GM23338 (cell line): ENCODE measurements at regions not wholly inside any gene's neighbourhood (a gene's known extent, or its start where the extent isn't known, plus 50 kb on each side); places are given as distances from the start of the nearest gene placed in this dataset.

Experiments used
- ATAC-seq: fragments of 200-7000 bp; cut with Tn5 transposase; 3 replicates; pipeline ENCODE4 v1.9.1; 2020
- DNase-seq: peaks from one replicate; pipeline ENCODE4 v3.0.0-alpha.2; 2015; ENCODE audit warnings: low spot score
- H2AFZ ChIP-seq: fragments of 200-600 bp; sonication (generic); 2 replicates; pipeline ENCODE4 v1.8.0; 2016; ENCODE audit warnings: antibody characterized with exemption, mild to moderate bottlenecking, moderate library complexity
- H3F3A ChIP-seq: fragments of 200-600 bp; sonication (generic); replicated peaks from 2 replicates; pipeline ENCODE4 v1.8.0; 2017; ENCODE audit warnings: antibody characterized with exemption, mixed run types, low read depth
- H3K27ac ChIP-seq: fragments of 200-600 bp; sonication (generic); 2 replicates; pipeline ENCODE4 v1.6.1; 2016; ENCODE audit warnings: low read depth
- H3K27me3 ChIP-seq: fragments of 200-600 bp; sonication (generic); 2 replicates; pipeline ENCODE4 v1.8.0; 2016; ENCODE audit warnings: mild to moderate bottlenecking, mixed run types, moderate library complexity; ENCODE audit not compliant: insufficient read depth
- H3K36me3 ChIP-seq: fragments of 200-600 bp; sonication (generic); 2 replicates; pipeline ENCODE4 v1.8.0; 2016; ENCODE audit warnings: mild to moderate bottlenecking; ENCODE audit not compliant: insufficient read depth
- H3K4me1 ChIP-seq: fragments of 200-600 bp; sonication (generic); 2 replicates; pipeline ENCODE4 v1.8.0; 2016; ENCODE audit warnings: mild to moderate bottlenecking, moderate library complexity; ENCODE audit not compliant: insufficient read depth
- H3K4me2 ChIP-seq: fragments of 200-600 bp; sonication (generic); 2 replicates; pipeline ENCODE4 v1.7.1; 2017; ENCODE audit warnings: mixed run types
- H3K4me3 ChIP-seq: fragments of 200-600 bp; sonication (generic); 2 replicates; pipeline ENCODE4 v1.6.1; 2016; ENCODE audit warnings: mixed run types
- H3K79me2 ChIP-seq: fragments of 200-600 bp; sonication (generic); replicated peaks from 2 replicates; pipeline ENCODE4 v1.8.0; 2017; ENCODE audit warnings: mild to moderate bottlenecking; ENCODE audit not compliant: insufficient read depth
- H3K9me2 ChIP-seq: fragments of 200-600 bp; sonication (generic); 2 replicates; pipeline ENCODE4 v1.8.0; 2017; ENCODE audit not compliant: insufficient read depth
- H4K20me1 ChIP-seq: fragments of 200-600 bp; sonication (generic); replicated peaks from 2 replicates; pipeline ENCODE4 v1.8.0; 2017; ENCODE audit warnings: mild to moderate bottlenecking; ENCODE audit not compliant: insufficient read depth
- H3K27ac Mint-ChIP-seq: 2 replicates; pipeline ENCODE4 v1.8.0; 2020; ENCODE audit warnings: inconsistent platforms, mild to moderate bottlenecking, moderate library complexity, mixed read lengths
- H3K27me3 Mint-ChIP-seq: 3 replicates; pipeline ENCODE4 v1.8.0; 2022; ENCODE audit warnings: low read depth, mild to moderate bottlenecking, moderate library complexity, mixed read lengths, inconsistent platforms; ENCODE audit not compliant: insufficient read depth, poor library complexity
- H3K36me3 Mint-ChIP-seq: 3 replicates; pipeline ENCODE4 v1.8.0; 2021; ENCODE audit warnings: low read depth, mild to moderate bottlenecking, inconsistent platforms, moderate library complexity, mixed read lengths
- H3K4me1 Mint-ChIP-seq: 3 replicates; pipeline ENCODE4 v1.8.0; 2020; ENCODE audit warnings: mild to moderate bottlenecking, inconsistent platforms, mixed read lengths
- H3K4me3 Mint-ChIP-seq: 3 replicates; pipeline ENCODE4 v1.8.0; 2021; ENCODE audit warnings: moderate library complexity, mild to moderate bottlenecking, inconsistent platforms, mixed read lengths
- H3K9me3 Mint-ChIP-seq: 3 replicates; pipeline ENCODE4 v1.8.0; 2020; ENCODE audit warnings: moderate library complexity, mild to moderate bottlenecking, inconsistent platforms, mixed read lengths
- ETS1 ChIP-seq: IDR thresholded peaks from 2 replicates; pipeline ENCODE4 v1.6.1; 2016; ENCODE audit warnings: antibody characterized with exemption
- EZH2 ChIP-seq: fragments of 200-600 bp; sonication (generic); IDR thresholded peaks from one replicate; pipeline ENCODE4 v1.8.0; 2017; ENCODE audit warnings: antibody characterized with exemption, mild to moderate bottlenecking, low read depth; ENCODE audit not compliant: unreplicated experiment
- EZH2phosphoT487 ChIP-seq: fragments of 200-600 bp; sonication (generic); IDR thresholded peaks from one replicate; pipeline ENCODE4 v1.8.1; 2018; ENCODE audit warnings: antibody characterized with exemption; ENCODE audit not compliant: unreplicated experiment
- JUNB ChIP-seq: IDR thresholded peaks from one replicate; pipeline ENCODE4 v1.6.1; 2016; ENCODE audit warnings: antibody characterized with exemption; ENCODE audit not compliant: unreplicated experiment
- STAT1 ChIP-seq: IDR thresholded peaks from one replicate; pipeline ENCODE4 v1.6.1; 2016; ENCODE audit warnings: antibody characterized with exemption; ENCODE audit not compliant: unreplicated experiment
- ZNF114 ChIP-seq: fragments of 250-450 bp; sonication (Bioruptor Pico); IDR thresholded peaks from 2 replicates; pipeline ENCODE4 v1.5.0; 2020; ENCODE audit warnings: mild to moderate bottlenecking, moderate library complexity
- TF ChIP-seq, protein P1 (sequence below): IDR thresholded peaks from one replicate; pipeline ENCODE4 v1.6.1; 2018; ENCODE audit warnings: antibody characterized with exemption; ENCODE audit not compliant: unreplicated experiment
- TF ChIP-seq, protein P2 (sequence below): fragments of 250-450 bp; sonication (Bioruptor Pico); IDR thresholded peaks from 2 replicates; pipeline ENCODE4 v1.5.0; 2020; ENCODE audit warnings: mild to moderate bottlenecking, moderate library complexity

GRCh38 chr17:11047228-11047627 lies 193.8 kb upstream of the SHISA6 start:
- Histone ChIP-seq H2AFZ (no peak overlapping the region), H3K79me2 (no peaks in the 10 kb centered on the region), H3K9me2 (no peaks in the 10 kb centered on the region), H3K36me3 (peaks cover 11% of the 10 kb centered on the region; the same call in 1 of the 2 replicates), H3K4me1 (no peaks in the 10 kb centered on the region), H4K20me1 (no peaks in the 10 kb centered on the region), H3K27ac (no peak overlapping the region), H3K27me3 (no peaks in the 10 kb centered on the region), H3K4me3 (no peak overlapping the region), H3K4me2 (no peak overlapping the region), H3F3A (no peaks in the 10 kb centered on the region)
- ATAC-seq (no peak), DNase-seq (no peak)
- Mint-ChIP-seq H3K9me3 (peaks cover 93% of the 10 kb centered on the region), H3K4me1 (no peaks in the 10 kb centered on the region), H3K27me3 (no peaks in the 10 kb centered on the region), H3K36me3 (peaks cover 29% of the 10 kb centered on the region), H3K4me3 (no peak overlapping the region), H3K27ac (no peak overlapping the region)
- no peak for TF ChIP-seq JUNB
- no peak for TF ChIP-seq STAT1
- TF ChIP-seq, protein P1, sequence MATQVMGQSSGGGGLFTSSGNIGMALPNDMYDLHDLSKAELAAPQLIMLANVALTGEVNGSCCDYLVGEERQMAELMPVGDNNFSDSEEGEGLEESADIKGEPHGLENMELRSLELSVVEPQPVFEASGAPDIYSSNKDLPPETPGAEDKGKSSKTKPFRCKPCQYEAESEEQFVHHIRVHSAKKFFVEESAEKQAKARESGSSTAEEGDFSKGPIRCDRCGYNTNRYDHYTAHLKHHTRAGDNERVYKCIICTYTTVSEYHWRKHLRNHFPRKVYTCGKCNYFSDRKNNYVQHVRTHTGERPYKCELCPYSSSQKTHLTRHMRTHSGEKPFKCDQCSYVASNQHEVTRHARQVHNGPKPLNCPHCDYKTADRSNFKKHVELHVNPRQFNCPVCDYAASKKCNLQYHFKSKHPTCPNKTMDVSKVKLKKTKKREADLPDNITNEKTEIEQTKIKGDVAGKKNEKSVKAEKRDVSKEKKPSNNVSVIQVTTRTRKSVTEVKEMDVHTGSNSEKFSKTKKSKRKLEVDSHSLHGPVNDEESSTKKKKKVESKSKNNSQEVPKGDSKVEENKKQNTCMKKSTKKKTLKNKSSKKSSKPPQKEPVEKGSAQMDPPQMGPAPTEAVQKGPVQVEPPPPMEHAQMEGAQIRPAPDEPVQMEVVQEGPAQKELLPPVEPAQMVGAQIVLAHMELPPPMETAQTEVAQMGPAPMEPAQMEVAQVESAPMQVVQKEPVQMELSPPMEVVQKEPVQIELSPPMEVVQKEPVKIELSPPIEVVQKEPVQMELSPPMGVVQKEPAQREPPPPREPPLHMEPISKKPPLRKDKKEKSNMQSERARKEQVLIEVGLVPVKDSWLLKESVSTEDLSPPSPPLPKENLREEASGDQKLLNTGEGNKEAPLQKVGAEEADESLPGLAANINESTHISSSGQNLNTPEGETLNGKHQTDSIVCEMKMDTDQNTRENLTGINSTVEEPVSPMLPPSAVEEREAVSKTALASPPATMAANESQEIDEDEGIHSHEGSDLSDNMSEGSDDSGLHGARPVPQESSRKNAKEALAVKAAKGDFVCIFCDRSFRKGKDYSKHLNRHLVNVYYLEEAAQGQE, result no peak
- no peak for TF ChIP-seq EZH2phosphoT487
- no peak for TF ChIP-seq EZH2
- TF ChIP-seq ZNF114 (CRISPR knock-in tag), result no peak
- no peak for TF ChIP-seq ETS1
- TF ChIP-seq, protein P2, sequence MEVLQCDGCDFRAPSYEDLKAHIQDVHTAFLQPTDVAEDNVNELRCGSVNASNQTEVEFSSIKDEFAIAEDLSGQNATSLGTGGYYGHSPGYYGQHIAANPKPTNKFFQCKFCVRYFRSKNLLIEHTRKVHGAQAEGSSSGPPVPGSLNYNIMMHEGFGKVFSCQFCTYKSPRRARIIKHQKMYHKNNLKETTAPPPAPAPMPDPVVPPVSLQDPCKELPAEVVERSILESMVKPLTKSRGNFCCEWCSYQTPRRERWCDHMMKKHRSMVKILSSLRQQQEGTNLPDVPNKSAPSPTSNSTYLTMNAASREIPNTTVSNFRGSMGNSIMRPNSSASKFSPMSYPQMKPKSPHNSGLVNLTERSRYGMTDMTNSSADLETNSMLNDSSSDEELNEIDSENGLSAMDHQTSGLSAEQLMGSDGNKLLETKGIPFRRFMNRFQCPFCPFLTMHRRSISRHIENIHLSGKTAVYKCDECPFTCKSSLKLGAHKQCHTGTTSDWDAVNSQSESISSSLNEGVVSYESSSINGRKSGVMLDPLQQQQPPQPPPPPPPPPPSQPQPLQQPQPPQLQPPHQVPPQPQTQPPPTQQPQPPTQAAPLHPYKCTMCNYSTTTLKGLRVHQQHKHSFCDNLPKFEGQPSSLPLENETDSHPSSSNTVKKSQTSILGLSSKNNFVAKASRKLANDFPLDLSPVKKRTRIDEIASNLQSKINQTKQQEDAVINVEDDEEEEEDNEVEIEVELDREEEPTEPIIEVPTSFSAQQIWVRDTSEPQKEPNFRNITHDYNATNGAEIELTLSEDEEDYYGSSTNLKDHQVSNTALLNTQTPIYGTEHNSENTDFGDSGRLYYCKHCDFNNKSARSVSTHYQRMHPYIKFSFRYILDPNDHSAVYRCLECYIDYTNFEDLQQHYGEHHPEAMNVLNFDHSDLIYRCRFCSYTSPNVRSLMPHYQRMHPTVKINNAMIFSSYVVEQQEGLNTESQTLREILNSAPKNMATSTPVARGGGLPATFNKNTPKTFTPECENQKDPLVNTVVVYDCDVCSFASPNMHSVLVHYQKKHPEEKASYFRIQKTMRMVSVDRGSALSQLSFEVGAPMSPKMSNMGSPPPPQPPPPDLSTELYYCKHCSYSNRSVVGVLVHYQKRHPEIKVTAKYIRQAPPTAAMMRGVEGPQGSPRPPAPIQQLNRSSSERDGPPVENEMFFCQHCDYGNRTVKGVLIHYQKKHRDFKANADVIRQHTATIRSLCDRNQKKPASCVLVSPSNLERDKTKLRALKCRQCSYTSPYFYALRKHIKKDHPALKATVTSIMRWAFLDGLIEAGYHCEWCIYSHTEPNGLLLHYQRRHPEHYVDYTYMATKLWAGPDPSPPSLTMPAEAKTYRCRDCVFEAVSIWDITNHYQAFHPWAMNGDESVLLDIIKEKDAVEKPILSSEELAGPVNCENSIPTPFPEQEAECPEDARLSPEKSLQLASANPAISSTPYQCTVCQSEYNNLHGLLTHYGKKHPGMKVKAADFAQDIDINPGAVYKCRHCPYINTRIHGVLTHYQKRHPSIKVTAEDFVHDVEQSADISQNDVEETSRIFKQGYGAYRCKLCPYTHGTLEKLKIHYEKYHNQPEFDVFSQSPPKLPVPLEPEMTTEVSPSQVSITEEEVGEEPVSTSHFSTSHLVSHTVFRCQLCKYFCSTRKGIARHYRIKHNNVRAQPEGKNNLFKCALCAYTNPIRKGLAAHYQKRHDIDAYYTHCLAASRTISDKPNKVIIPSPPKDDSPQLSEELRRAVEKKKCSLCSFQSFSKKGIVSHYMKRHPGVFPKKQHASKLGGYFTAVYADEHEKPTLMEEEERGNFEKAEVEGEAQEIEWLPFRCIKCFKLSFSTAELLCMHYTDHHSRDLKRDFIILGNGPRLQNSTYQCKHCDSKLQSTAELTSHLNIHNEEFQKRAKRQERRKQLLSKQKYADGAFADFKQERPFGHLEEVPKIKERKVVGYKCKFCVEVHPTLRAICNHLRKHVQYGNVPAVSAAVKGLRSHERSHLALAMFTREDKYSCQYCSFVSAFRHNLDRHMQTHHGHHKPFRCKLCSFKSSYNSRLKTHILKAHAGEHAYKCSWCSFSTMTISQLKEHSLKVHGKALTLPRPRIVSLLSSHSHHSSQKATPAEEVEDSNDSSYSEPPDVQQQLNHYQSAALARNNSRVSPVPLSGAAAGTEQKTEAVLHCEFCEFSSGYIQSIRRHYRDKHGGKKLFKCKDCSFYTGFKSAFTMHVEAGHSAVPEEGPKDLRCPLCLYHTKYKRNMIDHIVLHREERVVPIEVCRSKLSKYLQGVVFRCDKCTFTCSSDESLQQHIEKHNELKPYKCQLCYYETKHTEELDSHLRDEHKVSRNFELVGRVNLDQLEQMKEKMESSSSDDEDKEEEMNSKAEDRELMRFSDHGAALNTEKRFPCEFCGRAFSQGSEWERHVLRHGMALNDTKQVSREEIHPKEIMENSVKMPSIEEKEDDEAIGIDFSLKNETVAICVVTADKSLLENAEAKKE (CRISPR knock-in tag), result no peak
